IMR-90 (cell line): ENCODE measurements at regions not wholly inside any gene's neighbourhood (a gene's known extent, or its start where the extent isn't known, plus 50 kb on each side); places are given as distances from the start of the nearest gene placed in this dataset.

Experiments used
- ATAC-seq: fragments of 200-7000 bp; cut with Tn5 transposase; 2 replicates; pipeline ENCODE4 v1.9.1; 2020; ENCODE audit warnings: low read depth, mild to moderate bottlenecking, moderate library complexity
- BruUV-seq: library from RNA; stranded (reverse); fragments of 400-500 nt; replicated peaks from 2 replicates; lab custom pipeline; 2021; lab: Mats Ljungman, UMichigan
- CTCF ChIA-PET: fragments of 300-600 bp; formaldehyde crosslinking; extraction: SDS; loops from one replicate; lab custom pipeline; 2021; ENCODE audit warnings: antibody characterized with exemption; lab: Yijun Ruan, JAX
- POLR2A ChIA-PET: fragments of 300-600 bp; sonication (Branson Sonifier 250); formaldehyde crosslinking; loops from one replicate; lab custom pipeline; 2022; ENCODE audit warnings: antibody characterized with exemption; ENCODE audit not compliant: unreplicated experiment; lab: Charles Lee
- DNase-seq: peaks from one replicate; pipeline ENCODE4 v3.0.0; 2013
- H2AFZ ChIP-seq: replicated peaks from 2 replicates; pipeline ENCODE3; 2013; ENCODE audit warnings: low read length, mild to moderate bottlenecking; ENCODE audit not compliant: poor library complexity
- H2AK5ac ChIP-seq: 2 replicates; pipeline ENCODE4 v1.6.1; 2013; ENCODE audit warnings: low read depth, low read length, inconsistent platforms
- H2AK9ac ChIP-seq: replicated peaks from 2 replicates; pipeline ENCODE3; 2013; ENCODE audit warnings: mild to moderate bottlenecking, low read depth, low read length, moderate library complexity; ENCODE audit not compliant: poor library complexity
- H2BK120ac ChIP-seq: 2 replicates; pipeline ENCODE4 v1.6.1; 2013; ENCODE audit warnings: low read depth, low read length, inconsistent platforms
- H2BK15ac ChIP-seq: 3 replicates; pipeline ENCODE4 v1.6.1; 2013; ENCODE audit warnings: low read depth, low read length, inconsistent platforms
- H2BK20ac ChIP-seq: 2 replicates; pipeline ENCODE4 v1.6.1; 2013; ENCODE audit warnings: low read depth, mild to moderate bottlenecking, inconsistent platforms, low read length, moderate library complexity
- H2BK5ac ChIP-seq: 2 replicates; pipeline ENCODE4 v1.6.1; 2013; ENCODE audit warnings: mild to moderate bottlenecking, low read depth, low read length, inconsistent platforms; ENCODE audit not compliant: poor library complexity, severe bottlenecking
- H3K14ac ChIP-seq: replicated peaks from 2 replicates; pipeline ENCODE4 v1.6.1; 2013; ENCODE audit warnings: low read depth, low read length, inconsistent platforms
- H3K18ac ChIP-seq: 2 replicates; pipeline ENCODE4 v1.6.1; 2013; ENCODE audit warnings: low read depth, low read length, control low read depth
- H3K23ac ChIP-seq: 2 replicates; pipeline ENCODE4 v1.6.1; 2013; ENCODE audit warnings: low read depth, low read length, inconsistent platforms
- H3K27ac ChIP-seq: 2 replicates; pipeline ENCODE4 v1.5.1; 2013; ENCODE audit warnings: mild to moderate bottlenecking, control low read depth, low read length; ENCODE audit not compliant: insufficient read depth
- H3K27me3 ChIP-seq: 2 replicates; pipeline ENCODE4 v1.6.1; 2013; ENCODE audit warnings: low read length; ENCODE audit not compliant: control insufficient read depth, insufficient read depth
- H3K36me3 ChIP-seq: 2 replicates; pipeline ENCODE4 v1.6.1; 2013; ENCODE audit warnings: low read length, mixed read lengths; ENCODE audit not compliant: control insufficient read depth, insufficient read depth
- H3K4ac ChIP-seq: 2 replicates; pipeline ENCODE4 v1.6.1; 2013; ENCODE audit warnings: low read depth, low read length, inconsistent platforms
- H3K4me1 ChIP-seq: 2 replicates; pipeline ENCODE4 v1.6.1; 2013; ENCODE audit warnings: low read length, mixed read lengths; ENCODE audit not compliant: control insufficient read depth, insufficient read depth
- H3K4me2 ChIP-seq: 2 replicates; pipeline ENCODE4 v1.6.1; 2013; ENCODE audit warnings: low read depth, mild to moderate bottlenecking, control low read depth, low read length, moderate library complexity
- H3K4me3 ChIP-seq: 2 replicates; pipeline ENCODE4 v1.5.1; 2013; ENCODE audit warnings: low read depth, mild to moderate bottlenecking, control low read depth, low read length, moderate library complexity; ENCODE audit not compliant: insufficient read depth
- H3K56ac ChIP-seq: 2 replicates; pipeline ENCODE4 v1.6.1; 2013; ENCODE audit warnings: low read length, inconsistent platforms; ENCODE audit not compliant: insufficient read depth; ENCODE audit errors: extremely low read depth
- H3K79me1 ChIP-seq, 2 experiments: 2 replicates each; pipeline ENCODE4 v1.6.1; 2013; ENCODE audit warnings: low read length in 2 of 2, inconsistent platforms in 1 of 2, low read depth in 1 of 2
- H3K9ac ChIP-seq: 2 replicates; pipeline ENCODE4 v1.6.1; 2013; ENCODE audit warnings: low read depth, low read length, control low read depth
- H3K9me1 ChIP-seq: 2 replicates; pipeline ENCODE4 v1.6.1; 2013; ENCODE audit warnings: low read length, inconsistent platforms; ENCODE audit not compliant: insufficient read depth
- H3K9me3 ChIP-seq: 2 replicates; pipeline ENCODE4 v1.6.1; 2013; ENCODE audit warnings: low read length; ENCODE audit not compliant: control insufficient read depth, insufficient read depth
- H4K20me1 ChIP-seq: 2 replicates; pipeline ENCODE4 v1.6.1; 2013; ENCODE audit warnings: low read length, inconsistent platforms; ENCODE audit not compliant: insufficient read depth
- H4K5ac ChIP-seq: 2 replicates; pipeline ENCODE4 v1.6.1; 2013; ENCODE audit warnings: mild to moderate bottlenecking, low read depth, low read length, control low read depth
- H4K8ac ChIP-seq, 2 experiments: 2 replicates each; pipeline ENCODE4 v1.6.1; 2013; ENCODE audit warnings: low read depth in 2 of 2, low read length in 2 of 2, control low read depth in 1 of 2, inconsistent platforms in 1 of 2
- H4K91ac ChIP-seq: 2 replicates; pipeline ENCODE4 v1.6.1; 2013; ENCODE audit warnings: low read depth, low read length, inconsistent platforms; ENCODE audit not compliant: insufficient read depth
- MAFK ChIP-seq: IDR thresholded peaks from 2 replicates; pipeline ENCODE4 v1.6.1; 2012; ENCODE audit warnings: low read depth, low read length, improper control_type of control experiment
- NFE2L2 ChIP-seq: fragments of 150-350 bp; IDR thresholded peaks from 2 replicates; pipeline ENCODE4 v1.6.1; 2016; ENCODE audit warnings: low read depth, mild to moderate bottlenecking, low read length
- WGBS, 2 experiments: methylation state at CpG; one replicate each; pipeline versions ENCODE4 v1.1.5 to v1.1.7; 2013; ENCODE audit warnings: missing lambda C conversion rate in 2 of 2; ENCODE audit not compliant: insufficient read length in 1 of 2; ENCODE audit errors: extremely low coverage in 2 of 2; 5-methylcytosine and 5-hydroxymethylcytosine counted together
- dilution Hi-C: fragments of 300-500 bp; cut with HindIII; formaldehyde crosslinking; loops from one replicate; pipeline ENCODE4 v1.14.3; 2018; ENCODE audit warnings: low sequenced_read_pairs; ENCODE audit not compliant: unreplicated experiment
- in situ Hi-C: fragments of 300-500 bp; cut with MboI; formaldehyde crosslinking; loops from 3 replicates; pipeline ENCODE4 v1.14.3; 2019; ENCODE audit warnings: low sequenced_read_pairs, inconsistent platforms, mixed read lengths
- intact Hi-C: fragments of 100-400 bp; cut with micrococcal nuclease; formaldehyde crosslinking; loops from 2 replicates; pipeline ENCODE4 v1.10.0; 2022

GRCh38 chr1:103248417-103249102, 140.2 kb upstream of the COL11A1 start:
- dilution Hi-C loops = no loop called here
- no peak overlapping the region for H2BK5ac ChIP-seq

More at GRCh38 chr1:103248417-103249102, 140.2 kb upstream of the COL11A1 start:
- Histone ChIP-seq H3K4me2 (no peak overlapping the region), H3K9me1 (no peaks in the 10 kb centered on the region), H3K4ac (no peak overlapping the region), H2BK15ac (no peak overlapping the region), H3K27me3 (no peaks in the 10 kb centered on the region), H3K4me1 (no peaks in the 10 kb centered on the region; the same call in 1 of the 2 replicates), H3K27ac (no peak overlapping the region), H2BK20ac (no peak overlapping the region), H4K8ac (no peak overlapping the region), H3K79me1 (no peaks in the 10 kb centered on the region), H3K56ac (no peak overlapping the region), H3K14ac (no peak overlapping the region), H4K5ac (no peak overlapping the region), H2AK5ac (no peak overlapping the region), H4K91ac (no peak overlapping the region), H3K9ac (no peak overlapping the region), H3K9me3 (no peaks in the 10 kb centered on the region), H3K36me3 (no peaks in the 10 kb centered on the region), H4K20me1 (no peaks in the 10 kb centered on the region), H2AFZ (no peak overlapping the region), H3K4me3 (no peak overlapping the region), H3K23ac (no peak overlapping the region), H2BK120ac (no peak overlapping the region), H2AK9ac (no peak overlapping the region), H3K18ac (no peak overlapping the region)
- ATAC-seq (no peak), DNase-seq (no peak)
- 92% methylated on average over 5 of the region's 8 CpGs; no CpG with 5 or more reads in 1 of the 2 experiments for WGBS, 2 experiments
- TF ChIP-seq NFE2L2 (no peak), MAFK (peak; percentile 78)
- intact Hi-C loops = no loop called here
- in situ Hi-C loops = no loop called here
- ChIA-PET CTCF (no interaction called here), POLR2A (no interaction called here)
- no TSS peak for BruUV-seq
